GM18951 (cell line): ENCODE measurements at regions not wholly inside any gene's neighbourhood (a gene's known extent, or its start where the extent isn't known, plus 50 kb on each side); places are given as distances from the start of the nearest gene placed in this dataset.

Experiments
- POLR2A ChIP-seq: IDR thresholded peaks from 4 replicates; pipeline ENCODE4 v1.6.1; 2011; ENCODE audit warnings: mild to moderate bottlenecking; ENCODE audit not compliant: insufficient read length, insufficient read depth; ENCODE audit errors: extremely low read depth
- in situ Hi-C: fragments of 300-500 bp; cut with MboI; formaldehyde crosslinking; loops from one replicate; pipeline ENCODE4 v1.12.0; 2022; ENCODE audit warnings: low sequenced_read_pairs, mixed read lengths, inconsistent platforms; ENCODE audit not compliant: unreplicated experiment

DNA sequence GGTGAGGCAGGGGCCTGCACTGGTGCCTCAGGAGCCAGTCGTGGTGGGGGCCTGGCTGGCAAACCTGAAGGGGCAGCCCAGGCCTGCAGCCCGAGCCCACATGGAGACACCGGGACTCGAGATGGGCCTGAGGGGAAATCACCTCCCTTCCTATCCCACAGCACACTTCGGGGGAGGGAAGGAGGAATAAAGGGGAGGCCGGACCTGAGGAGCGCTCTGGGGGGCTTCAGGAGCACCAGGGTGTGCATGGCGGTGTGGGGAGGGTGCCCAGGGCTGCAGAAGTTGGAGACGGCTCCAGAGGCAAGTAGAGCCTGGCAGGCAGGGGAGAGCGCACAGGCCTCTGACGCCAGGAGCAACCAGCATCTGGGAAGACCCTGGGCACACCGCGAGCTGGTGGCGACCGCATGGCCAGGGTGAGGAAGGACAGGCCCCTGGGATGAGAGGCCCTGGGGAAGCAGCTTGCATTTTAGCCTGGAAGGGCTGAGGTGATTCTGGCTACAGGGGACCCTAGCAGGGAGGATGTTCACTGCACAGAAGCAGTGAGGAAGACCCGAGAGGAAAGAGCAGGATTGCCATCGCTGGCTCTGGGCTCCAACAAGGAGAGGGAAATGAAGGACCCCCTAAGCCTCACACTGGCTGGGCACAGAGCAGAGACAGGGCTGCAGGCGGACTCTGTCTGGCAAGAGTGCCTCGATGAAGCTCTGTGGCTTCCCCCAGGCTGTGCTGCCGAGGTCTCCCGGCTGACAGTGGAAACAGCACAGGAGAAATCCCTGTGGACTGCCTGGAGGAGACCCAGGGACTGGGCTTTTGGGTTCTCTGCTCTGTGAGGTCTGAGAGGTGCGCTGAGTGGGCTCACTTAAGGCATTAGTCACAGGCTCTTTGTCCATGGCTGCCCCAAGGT is 457.7 kb downstream of the BRD1 start:
- in situ Hi-C loops = no loop called here
- no peak for TF ChIP-seq POLR2A

DNA sequence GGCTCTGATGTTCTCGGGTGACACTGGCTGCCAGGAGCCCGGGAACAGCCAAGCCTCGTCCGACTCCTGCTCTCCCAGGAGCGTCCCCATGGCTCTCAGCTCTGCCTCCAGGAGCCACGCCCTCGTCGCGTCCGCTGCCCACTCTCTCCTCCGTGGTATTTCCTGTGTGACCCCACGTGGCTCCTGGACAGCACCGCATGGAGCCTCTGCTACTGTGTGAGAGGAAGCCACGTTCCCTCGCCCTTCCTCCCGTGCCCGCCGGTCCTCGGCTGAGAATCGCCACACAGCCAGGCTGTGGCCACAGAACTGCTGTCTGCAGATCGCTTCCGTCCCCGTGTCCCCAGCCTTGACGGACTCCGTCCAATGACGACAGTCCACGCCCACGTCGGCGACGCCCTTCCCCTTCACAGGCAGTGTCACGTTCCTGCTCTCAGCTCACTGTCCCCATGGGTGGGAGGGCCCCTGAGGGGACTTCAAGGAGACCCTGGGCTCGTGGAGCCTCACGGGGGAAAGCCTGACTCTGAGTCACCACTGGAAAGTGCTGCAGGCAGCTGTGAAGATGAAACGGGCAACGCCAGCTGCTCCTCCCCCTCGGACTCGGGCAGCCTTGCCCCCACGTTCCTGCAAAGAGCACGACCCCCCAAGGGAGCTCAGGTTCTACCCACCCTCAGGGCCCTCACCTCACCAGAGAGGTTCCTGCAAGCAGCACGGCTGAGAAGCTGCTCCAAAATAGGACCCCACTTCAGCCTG is 458.5 kb downstream of the BRD1 start:
- TF ChIP-seq POLR2A = no peak
- in situ Hi-C loops = no loop called here

DNA sequence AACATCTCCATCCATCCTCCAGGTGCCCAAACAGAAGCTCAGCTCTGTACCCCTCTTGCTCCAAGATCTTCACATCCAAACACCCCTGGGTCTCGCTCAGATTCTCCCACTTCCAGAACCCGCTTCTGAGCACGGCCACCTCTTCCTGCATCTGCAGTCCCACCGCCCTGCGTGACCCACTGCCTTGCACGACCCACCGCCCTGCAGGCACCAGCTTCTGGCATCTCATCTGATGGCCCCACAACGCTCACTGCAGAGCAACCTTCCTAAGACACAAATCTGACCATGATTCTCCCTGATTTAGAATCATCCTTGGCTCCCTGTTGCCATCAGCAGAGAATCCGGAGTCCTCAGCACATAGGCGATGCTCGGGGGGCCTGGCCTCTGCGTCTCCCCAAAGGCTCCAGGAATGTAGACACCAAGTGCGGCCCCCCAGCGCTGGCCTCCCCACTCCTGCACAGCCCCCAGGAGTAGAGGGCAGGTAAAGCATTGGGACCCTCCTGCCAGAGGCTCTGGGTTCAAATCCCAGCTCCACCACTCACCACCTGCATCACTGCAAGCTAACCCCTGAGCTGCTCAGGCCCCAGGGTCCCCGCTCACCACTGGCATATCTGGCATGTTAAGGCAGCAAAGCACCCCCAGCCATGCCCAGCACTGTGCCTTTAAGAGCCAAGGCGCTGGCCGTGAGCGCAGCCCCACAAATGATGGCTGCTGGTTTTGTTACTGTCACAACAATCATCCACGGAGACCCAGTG is 459.3 kb downstream of the BRD1 start:
- TF ChIP-seq POLR2A = no peak
- in situ Hi-C loops = no loop called here

DNA sequence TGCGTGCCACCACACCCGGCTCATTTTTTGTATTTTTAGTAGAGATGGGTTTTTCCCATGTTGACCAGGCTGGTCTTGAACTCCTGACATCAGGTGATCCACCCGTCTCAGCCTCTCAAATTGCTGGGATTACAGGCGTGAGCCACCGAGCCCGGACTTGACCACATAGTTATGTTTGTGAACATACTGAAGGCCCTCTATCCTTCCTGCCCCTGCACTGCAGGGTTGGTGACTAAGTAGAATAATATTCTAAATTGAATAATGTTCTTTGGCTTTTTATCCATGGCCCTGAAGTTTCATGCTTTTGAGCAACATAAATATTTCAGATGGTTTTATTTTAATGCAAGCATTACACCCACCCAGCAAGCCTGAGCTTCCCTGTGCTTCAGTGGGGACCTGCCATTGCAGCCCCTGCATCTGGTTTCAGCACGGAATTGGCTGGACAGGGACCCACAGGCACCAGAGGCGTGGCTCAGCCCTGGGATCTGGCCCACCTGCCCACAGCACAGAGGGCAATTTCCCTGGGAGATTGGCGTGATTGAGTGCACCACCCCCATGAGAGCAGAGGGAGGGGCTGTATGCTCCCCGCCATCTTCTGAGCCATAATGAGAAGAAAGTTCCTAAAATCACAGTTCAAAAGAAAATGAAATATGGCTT is 460.5 kb downstream of the BRD1 start:
- in situ Hi-C loops = no loop called here
- no peak for TF ChIP-seq POLR2A

DNA sequence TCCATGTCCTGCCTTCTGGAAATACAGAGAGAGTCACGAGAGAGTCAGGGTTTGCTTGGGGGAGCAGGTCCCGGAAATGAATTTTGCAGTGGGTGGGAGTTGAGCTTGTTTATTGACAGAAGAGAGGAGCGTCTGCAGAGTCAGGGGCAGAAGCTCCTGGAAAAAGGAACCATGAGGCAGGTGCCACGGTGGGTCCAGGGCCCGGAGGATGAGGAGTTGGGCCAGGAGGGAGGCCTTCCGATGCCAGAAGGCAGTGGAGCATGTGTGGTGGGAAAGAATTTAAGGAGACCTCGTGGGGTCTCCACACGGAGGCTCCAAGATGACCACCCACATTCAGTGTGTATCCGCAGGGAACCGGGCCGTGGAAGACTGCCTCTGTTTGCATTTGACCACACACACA is 461.2 kb downstream of the BRD1 start:
- TF ChIP-seq POLR2A = no peak
- in situ Hi-C loops = no loop called here

DNA sequence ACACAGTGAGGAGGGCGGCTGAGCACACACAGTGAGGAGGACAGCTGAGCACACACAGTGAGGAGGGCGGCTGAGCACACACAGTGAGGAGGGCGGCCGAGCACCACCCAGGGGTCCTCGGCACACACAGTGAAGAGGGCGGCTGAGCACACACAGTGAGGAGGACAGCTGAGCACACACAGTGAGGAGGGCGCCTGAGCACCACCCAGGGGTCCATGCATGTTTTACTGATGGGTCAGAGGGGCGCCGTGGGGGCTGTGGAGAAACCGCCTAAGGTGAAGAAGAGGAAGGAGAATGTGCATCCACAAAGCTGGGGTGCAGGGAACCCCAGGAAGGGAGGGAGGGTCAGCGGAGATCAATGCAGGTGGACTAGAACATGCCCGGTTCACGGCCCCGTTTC is 461.8 kb downstream of the BRD1 start:
- in situ Hi-C loops = no loop called here
- no peak for TF ChIP-seq POLR2A

- in situ Hi-C loops = no loop called here
- no peak for TF ChIP-seq POLR2A
Observed at GRCh38 chr22:49365191-49365837, 462.4 kb downstream of the BRD1 start.

- in situ Hi-C loops = no loop called here
- no peak for TF ChIP-seq POLR2A
Observed at GRCh38 chr22:49364398-49364797, 463.3 kb downstream of the BRD1 start.

DNA sequence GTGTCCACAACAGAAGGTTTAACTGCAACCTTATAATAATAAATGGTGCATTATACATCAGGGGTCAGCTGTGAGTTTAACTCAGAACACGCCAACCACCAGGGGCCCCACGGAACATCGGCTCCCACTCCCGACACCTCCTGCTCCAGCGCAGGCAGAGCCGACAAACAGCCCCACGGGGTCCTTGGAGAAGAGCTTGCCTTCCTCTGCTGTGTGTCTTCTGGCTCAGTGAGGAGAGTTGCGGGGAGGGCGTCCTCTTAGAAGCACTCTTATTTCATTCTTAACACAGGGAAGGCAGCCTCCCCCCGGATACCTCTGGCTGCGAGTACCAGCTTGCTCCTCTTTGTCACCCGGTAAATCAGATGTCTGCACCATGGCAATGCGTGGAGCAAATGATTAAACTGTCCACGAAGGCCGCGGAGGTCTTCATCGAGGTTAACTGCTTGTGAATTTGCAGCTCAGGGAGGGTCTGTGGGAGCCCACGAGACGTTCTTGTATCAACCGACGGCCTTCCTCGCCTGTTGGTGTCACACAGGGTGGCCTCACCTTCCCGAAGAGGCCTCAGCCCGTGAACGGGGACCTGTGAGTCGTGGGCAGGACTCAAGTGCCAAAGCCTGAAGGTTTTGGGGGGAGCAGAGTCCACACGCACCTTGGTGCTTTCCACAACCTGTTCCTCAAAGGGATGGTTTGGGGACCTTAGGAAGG is 464.0 kb downstream of the BRD1 start:
- TF ChIP-seq POLR2A = no peak
- in situ Hi-C loops = no loop called here

DNA sequence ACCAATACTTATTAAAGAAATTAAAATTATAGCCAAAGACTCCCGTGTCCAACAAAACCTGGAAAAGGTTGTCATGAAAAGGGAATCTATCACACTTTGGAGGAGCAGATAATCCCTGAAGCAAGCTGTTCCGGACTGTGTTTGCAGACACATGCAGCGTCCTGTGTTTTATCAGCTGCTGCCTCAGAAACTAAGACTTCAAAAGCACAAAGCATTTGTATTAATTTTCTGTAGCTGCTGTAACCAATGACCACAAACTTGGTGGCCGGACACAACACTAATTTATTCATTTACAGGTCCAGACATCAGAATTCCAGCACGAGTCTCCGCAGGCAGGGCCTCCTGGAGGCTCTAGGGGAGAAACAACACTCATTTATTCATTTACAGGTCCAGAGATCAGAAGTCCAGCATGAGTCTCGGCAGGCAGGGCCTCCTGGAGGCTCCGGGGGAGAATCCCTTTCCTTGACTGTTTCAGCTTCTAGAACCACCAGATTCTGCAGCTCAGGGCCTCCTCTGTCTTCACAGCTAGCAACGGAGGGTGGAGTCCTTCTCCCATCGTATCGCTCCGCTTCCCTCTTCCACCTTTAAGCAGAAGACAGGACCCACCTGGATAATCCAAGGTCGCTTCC is 465.3 kb downstream of the BRD1 start:
- in situ Hi-C loops = no loop called here
- TF ChIP-seq POLR2A = no peak

GRCh38 chr22:49361164-49361563 is 466.5 kb downstream of the BRD1 start:
- in situ Hi-C loops = no loop called here
- no peak for TF ChIP-seq POLR2A

DNA sequence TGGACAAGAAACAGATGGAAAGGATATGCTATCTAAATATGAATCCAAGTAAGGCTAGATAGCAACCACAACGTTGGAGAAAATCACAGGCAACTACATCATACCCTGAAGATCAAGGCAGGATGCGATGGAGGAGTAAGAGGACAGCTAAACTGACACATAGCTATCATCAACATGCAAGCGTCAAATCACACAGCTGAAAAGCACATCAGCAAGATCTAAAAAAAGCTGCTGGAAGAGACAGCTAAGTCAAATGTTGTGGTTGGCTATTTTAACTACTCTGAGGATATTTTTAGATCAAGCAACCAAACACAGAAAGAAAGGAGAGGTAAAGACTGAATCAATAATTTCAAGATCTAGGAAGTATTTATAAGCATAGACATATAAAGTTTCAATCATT is 466.9 kb downstream of the BRD1 start:
- TF ChIP-seq POLR2A = no peak
- in situ Hi-C loops = no loop called here

GRCh38 chr22:49359076-49359475 is 468.6 kb downstream of the BRD1 start:
- in situ Hi-C loops = no loop called here
- TF ChIP-seq POLR2A = no peak
